AG04450 (cell line): ENCODE measurements at regions not wholly inside any gene's neighbourhood (a gene's known extent, or its start where the extent isn't known, plus 50 kb on each side); places are given as distances from the start of the nearest gene placed in this dataset.

Source experiments
- CTCF ChIA-PET: fragments of 300-600, 350-600 bp; formaldehyde crosslinking; extraction: SDS; loops from one replicate; lab custom pipeline; 2022; ENCODE audit warnings: antibody characterized with exemption, inconsistent platforms; lab: Charles Lee
- POLR2A ChIA-PET: fragments of 350-600 bp; formaldehyde crosslinking; extraction: SDS; loops from one replicate; lab custom pipeline; 2021; ENCODE audit warnings: antibody characterized with exemption, inconsistent platforms; lab: Yijun Ruan, JAX
- DNase-seq: peaks from one replicate; pipeline ENCODE4 v3.0.0-alpha.2; 2011; ENCODE audit warnings: low read depth, low spot score
- H3K27ac ChIP-seq: one replicate; pipeline ENCODE4 v1.5.1; 2012; ENCODE audit warnings: low read depth, low read length, control low read depth
- H3K27me3 ChIP-seq: one replicate; pipeline ENCODE4 v1.6.0; 2012; ENCODE audit warnings: low read length; ENCODE audit not compliant: control insufficient read depth, insufficient read depth
- H3K4me3 ChIP-seq: 2 replicates; pipeline ENCODE4 v1.5.1; 2011; ENCODE audit warnings: mild to moderate bottlenecking, low read depth, low read length, control low read depth
- H3K9me3 ChIP-seq: 2 replicates; pipeline ENCODE4 v1.5.1; 2012; ENCODE audit warnings: low read length; ENCODE audit not compliant: control insufficient read depth, insufficient read depth
- TF ChIP-seq, protein P1 (sequence below): IDR thresholded peaks from 2 replicates; pipeline ENCODE4 v1.5.1; 2011; ENCODE audit warnings: low read depth, low read length, control low read depth, inconsistent platforms

DNA sequence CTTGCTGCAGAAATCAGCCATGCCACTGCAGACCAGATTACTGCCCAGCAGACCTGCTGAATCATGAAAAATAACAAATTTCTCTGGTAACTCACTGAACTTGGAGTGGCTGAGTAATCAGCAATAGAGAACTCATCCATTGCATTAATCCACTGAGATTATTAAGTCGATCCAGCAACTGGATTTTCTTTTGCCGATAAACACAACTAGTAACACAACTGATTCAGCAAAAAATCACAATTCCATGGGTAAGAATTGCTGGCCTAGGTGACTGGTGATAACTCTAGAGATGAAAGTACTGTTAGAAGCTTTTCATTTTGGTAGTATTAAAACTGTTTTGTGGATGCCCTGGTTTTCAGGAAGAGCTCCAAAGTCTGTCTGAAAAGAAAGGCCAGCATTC lies 214.5 kb downstream of the ETV1 start:
- H3K9me3 ChIP-seq, result no peaks in the 10 kb centered on the region
- no peak overlapping the region for H3K4me3 ChIP-seq
- TF ChIP-seq, protein P1, sequence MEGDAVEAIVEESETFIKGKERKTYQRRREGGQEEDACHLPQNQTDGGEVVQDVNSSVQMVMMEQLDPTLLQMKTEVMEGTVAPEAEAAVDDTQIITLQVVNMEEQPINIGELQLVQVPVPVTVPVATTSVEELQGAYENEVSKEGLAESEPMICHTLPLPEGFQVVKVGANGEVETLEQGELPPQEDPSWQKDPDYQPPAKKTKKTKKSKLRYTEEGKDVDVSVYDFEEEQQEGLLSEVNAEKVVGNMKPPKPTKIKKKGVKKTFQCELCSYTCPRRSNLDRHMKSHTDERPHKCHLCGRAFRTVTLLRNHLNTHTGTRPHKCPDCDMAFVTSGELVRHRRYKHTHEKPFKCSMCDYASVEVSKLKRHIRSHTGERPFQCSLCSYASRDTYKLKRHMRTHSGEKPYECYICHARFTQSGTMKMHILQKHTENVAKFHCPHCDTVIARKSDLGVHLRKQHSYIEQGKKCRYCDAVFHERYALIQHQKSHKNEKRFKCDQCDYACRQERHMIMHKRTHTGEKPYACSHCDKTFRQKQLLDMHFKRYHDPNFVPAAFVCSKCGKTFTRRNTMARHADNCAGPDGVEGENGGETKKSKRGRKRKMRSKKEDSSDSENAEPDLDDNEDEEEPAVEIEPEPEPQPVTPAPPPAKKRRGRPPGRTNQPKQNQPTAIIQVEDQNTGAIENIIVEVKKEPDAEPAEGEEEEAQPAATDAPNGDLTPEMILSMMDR, result no peak
- no peaks in the 10 kb centered on the region for H3K27me3 ChIP-seq
- no peak for DNase-seq
- H3K27ac ChIP-seq, result no peak overlapping the region
- POLR2A ChIA-PET, result no interaction called here
- CTCF ChIA-PET, result interaction anchor here (1.1 kb wide), 1 partner anchor 32 kb away, joined by 3 read pairs; no protein-coding TSS in a partner anchor

DNA sequence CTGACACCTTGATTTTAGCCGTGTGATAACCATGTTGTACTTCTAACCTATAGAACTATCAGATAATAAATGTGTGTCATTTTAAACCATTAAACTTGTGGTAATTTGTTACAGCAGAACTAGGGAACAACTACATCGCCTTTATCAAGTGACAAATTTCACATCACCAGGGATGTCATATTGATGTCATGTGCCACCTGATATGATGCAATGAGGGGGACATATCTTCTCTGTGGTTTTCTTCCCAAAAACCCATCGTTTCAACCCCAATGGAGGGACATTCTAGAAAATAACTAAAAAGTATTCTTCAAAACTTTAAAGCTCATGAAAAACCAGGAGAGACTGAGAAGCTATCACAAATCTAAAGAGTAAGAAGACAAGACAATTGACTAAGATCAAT lies 212.2 kb downstream of the ETV1 start:
- CTCF ChIA-PET, result no interaction called here
- Histone ChIP-seq H3K27me3 (no peaks in the 10 kb centered on the region), H3K9me3 (no peaks in the 10 kb centered on the region), H3K27ac (no peak overlapping the region), H3K4me3 (no peak overlapping the region)
- TF ChIP-seq, protein P1, result no peak
- POLR2A ChIA-PET, result no interaction called here
- no peak for DNase-seq

DNA sequence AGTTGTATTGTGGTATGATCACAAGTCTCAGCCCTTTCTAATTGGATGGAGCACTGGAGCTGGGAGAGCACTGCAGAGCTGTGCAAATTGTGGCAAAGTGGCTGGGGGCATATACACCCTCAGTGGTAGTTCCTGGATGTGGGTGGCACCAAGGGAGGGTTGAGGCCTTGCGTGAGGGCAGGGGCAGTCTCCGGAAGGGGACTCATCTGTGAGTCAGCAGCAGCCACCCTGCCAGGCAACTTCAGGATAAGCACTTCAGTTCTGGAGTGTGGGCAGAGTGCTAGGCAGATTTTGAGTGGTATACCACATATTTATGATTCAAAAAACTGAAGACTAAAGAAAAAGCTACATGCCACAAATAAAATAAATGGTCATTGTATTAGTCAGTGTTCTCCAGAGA lies 210.5 kb downstream of the ETV1 start:
- CTCF ChIA-PET, result interaction anchor here (1.0 to 1.8 kb wide), 3 partner anchors 34 to 912 kb away, joined by 3 to 10 read pairs (median 7); no protein-coding TSS in a partner anchor

DNA sequence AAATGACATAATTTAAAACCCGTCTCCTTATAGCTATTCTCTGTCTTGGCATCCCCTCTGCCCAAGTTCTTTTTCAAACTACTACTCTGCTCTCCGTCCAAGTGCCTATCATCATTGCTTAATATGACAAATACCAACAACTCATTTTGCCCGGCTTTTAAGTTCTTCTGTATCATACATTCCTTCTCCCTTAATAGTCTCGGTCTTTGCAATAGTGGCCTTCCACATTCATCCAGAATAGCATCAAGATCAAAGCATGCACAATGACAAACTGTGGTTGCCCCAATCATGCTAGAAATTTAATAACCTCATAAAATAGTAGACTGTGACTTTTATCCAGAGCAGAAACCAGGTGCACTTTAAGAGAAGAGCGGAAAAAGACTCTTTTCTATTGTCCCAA lies 198.9 kb downstream of the ETV1 start:
- no peak for DNase-seq
- no peaks in the 10 kb centered on the region; the same call in 1 of the 2 replicates for H3K9me3 ChIP-seq
- H3K4me3 ChIP-seq, result no peak overlapping the region
- H3K27me3 ChIP-seq, result no peaks in the 10 kb centered on the region
- ChIA-PET POLR2A (no interaction called here), CTCF (no interaction called here)
- H3K27ac ChIP-seq, result no peak overlapping the region
- TF ChIP-seq, protein P1, result no peak

More for the DNA sequence above, 210.5 kb downstream of the ETV1 start:
- TF ChIP-seq, protein P1, result no peak
- DNase-seq, result no peak
- POLR2A ChIA-PET, result no interaction called here
- H3K9me3 ChIP-seq, result no peaks in the 10 kb centered on the region
- no peak overlapping the region for H3K4me3 ChIP-seq
- no peaks in the 10 kb centered on the region for H3K27me3 ChIP-seq
- H3K27ac ChIP-seq, result no peak overlapping the region

- Histone ChIP-seq H3K9me3 (no peaks in the 10 kb centered on the region), H3K4me3 (no peak overlapping the region), H3K27me3 (no peaks in the 10 kb centered on the region), H3K27ac (no peak overlapping the region)
- POLR2A ChIA-PET, result no interaction called here
- TF ChIP-seq, protein P1, result no peak
- CTCF ChIA-PET, result no interaction called here
- no peak for DNase-seq
Observed at GRCh38 chr7:13792208-13792607, 197.3 kb downstream of the ETV1 start.
